ENCODE measurements at regions not wholly inside any gene's neighbourhood (a gene's known extent, or its start where the extent isn't known, plus 50 kb on each side); places are given as distances from the start of the nearest gene placed in this dataset.
"Not testable (repeated sequence)": the region's sequence is repeated elsewhere in the genome, so short reads cannot be mapped to it uniquely, and the experiment has no call there.

DNA sequence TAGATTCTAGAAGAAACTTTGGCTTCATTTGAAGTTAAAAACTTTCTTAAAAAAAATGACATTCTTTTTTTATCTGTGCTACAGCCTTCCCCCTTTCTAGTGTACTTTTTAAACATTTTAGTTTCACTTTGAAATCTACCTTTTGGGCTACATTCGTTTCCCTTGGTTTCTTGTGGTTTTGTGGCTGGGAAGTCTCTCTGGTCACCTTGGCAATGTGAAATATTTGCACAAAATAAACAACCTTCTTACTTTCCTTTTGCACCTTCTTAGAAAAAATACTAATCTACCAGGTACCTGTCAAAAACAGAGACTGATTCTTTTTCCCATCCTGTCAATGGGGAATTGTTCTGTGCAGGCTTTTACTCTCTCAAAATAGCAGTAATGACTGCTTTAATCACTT, 350.2 kb downstream of the GATA3 start:
- DNase-seq, result peak in 1 of 3 donors; percentile 32
- peak; percentile 40 for ATAC-seq

DNA sequence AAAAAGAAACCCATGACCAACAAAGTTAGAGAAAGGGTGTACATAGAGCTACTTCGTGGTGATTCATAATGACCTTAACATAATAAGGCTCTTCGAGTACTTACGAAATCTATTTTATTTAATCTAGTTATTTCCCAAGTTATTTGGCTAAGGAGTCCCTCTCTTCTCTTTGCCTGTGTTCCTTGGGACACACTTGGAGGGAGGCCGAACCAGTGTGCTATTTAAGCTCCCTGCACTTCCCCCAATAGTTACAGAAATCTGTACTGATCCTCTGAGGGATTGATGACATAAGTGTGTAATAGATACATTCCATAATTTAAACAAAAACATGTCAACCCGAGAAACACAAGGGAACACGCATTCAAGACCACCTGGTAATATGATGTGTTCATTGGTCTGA, 351.1 kb downstream of the GATA3 start:
- TF ChIP-seq, protein P1, sequence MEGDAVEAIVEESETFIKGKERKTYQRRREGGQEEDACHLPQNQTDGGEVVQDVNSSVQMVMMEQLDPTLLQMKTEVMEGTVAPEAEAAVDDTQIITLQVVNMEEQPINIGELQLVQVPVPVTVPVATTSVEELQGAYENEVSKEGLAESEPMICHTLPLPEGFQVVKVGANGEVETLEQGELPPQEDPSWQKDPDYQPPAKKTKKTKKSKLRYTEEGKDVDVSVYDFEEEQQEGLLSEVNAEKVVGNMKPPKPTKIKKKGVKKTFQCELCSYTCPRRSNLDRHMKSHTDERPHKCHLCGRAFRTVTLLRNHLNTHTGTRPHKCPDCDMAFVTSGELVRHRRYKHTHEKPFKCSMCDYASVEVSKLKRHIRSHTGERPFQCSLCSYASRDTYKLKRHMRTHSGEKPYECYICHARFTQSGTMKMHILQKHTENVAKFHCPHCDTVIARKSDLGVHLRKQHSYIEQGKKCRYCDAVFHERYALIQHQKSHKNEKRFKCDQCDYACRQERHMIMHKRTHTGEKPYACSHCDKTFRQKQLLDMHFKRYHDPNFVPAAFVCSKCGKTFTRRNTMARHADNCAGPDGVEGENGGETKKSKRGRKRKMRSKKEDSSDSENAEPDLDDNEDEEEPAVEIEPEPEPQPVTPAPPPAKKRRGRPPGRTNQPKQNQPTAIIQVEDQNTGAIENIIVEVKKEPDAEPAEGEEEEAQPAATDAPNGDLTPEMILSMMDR (IDR thresholded peaks at IDR 0.05), result no peak
- no peak overlapping the region for H3K4me3 ChIP-seq
- H3K36me3 ChIP-seq (ENCODE audit: low read depth), result no peaks in the 10 kb centered on the region
- intact Hi-C loops (cut with DNase I, micrococcal nuclease), result no loop called here
- H3K9me3 ChIP-seq, result no peaks in the 10 kb centered on the region
- no peaks in the 10 kb centered on the region for H3K4me1 ChIP-seq (ENCODE audit: low read depth)
- DNase-seq, result no peak
- no peak for ATAC-seq

More for the DNA sequence above, 350.2 kb downstream of the GATA3 start:
- no peak overlapping the region for H3K4me3 ChIP-seq
- H3K9me3 ChIP-seq, result no peaks in the 10 kb centered on the region
- no peaks in the 10 kb centered on the region for H3K36me3 ChIP-seq (ENCODE audit: low read depth)
- TF ChIP-seq, protein P1 (IDR thresholded peaks at IDR 0.05), result no peak
- intact Hi-C loops (cut with DNase I, micrococcal nuclease), result no loop called here
- no peaks in the 10 kb centered on the region for H3K4me1 ChIP-seq (ENCODE audit: low read depth)

DNA sequence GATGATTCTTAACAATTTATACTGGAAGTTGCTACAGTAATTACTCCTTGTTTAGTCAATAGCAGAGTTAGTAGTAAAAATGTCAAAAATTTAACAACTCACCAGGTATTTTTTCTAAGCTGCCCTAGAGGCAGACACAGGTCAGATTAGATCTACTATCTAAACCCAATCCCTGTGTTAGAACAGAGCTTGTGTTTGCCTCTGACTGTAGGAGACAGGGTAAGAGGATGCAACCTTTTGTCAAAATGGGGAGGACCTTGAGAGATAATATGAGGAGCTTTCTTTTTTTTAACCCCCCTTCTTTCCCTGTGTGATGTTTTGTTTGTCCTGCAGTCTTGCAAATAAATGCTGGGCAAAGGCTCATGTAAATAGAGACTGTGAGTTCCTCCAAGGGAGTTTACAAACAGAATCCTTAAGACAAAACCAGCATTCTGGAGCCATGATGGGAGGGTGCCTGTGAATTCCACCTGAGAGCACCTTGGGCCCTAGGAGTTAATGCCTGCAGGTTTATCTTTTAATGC, 353.1 kb downstream of the GATA3 start:
- Histone ChIP-seq H3K4me3 (no peak overlapping the region), H3K36me3 (ENCODE audit: low read depth) (no peaks in the 10 kb centered on the region), H3K4me1 (ENCODE audit: low read depth) (no peaks in the 10 kb centered on the region), H3K9me3 (no peaks in the 10 kb centered on the region)
- TF ChIP-seq, protein P1 (IDR thresholded peaks at IDR 0.05), result no peak
- intact Hi-C loops (cut with DNase I, micrococcal nuclease), result no loop called here
- ATAC-seq, result no peak
- DNase-seq, result no peak

DNA sequence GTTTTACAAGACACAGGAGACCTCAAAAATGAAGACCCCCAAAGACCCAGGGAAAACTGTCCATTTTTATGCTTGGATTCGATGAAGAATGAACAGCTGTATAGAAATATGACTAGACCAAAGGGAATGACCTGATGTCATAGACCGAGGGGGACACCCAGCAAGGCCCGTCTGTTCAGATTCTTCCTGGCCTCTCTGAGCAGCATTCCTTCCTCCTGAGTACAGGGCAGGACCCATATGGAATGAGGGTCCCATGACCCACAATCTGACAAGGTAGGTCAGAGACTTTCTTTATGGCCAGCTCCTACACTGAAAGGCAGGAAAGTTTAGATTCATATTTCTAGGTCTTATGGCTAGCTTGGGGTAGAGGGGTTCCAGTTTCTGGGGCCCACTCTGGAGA, 356.0 kb downstream of the GATA3 start:
- Histone ChIP-seq H3K9me3 (no peaks in the 10 kb centered on the region), H3K36me3 (ENCODE audit: low read depth) (no peaks in the 10 kb centered on the region), H3K4me1 (ENCODE audit: low read depth) (no peaks in the 10 kb centered on the region), H3K4me3 (no peak overlapping the region)
- ATAC-seq (no peak), DNase-seq (no peak)
- TF ChIP-seq, protein P1 (IDR thresholded peaks at IDR 0.05), result no peak
- intact Hi-C loops (cut with DNase I, micrococcal nuclease), result no loop called here

DNA sequence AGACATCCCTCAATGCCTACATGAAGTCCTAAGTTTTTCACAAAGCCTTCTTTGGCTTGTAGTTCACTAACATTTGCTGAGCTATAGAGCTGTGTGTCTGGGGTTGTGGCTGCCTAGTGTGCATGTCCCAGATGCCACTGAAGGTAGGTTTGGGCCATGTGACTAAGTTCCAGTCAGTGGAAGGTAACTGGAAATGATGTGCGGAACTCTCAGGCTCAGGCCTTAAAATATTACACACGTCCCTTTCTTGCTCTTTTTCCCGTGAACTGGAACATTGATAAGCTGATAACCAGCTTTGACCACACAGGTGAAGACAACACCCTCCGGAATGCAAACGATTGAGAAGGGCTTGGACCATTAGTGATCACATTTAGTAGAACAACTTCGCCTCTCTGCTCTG, 358.1 kb downstream of the GATA3 start:
- Histone ChIP-seq H3K36me3 (ENCODE audit: low read depth) (no peaks in the 10 kb centered on the region), H3K9me3 (no peaks in the 10 kb centered on the region), H3K4me3 (no peak overlapping the region), H3K4me1 (ENCODE audit: low read depth) (no peaks in the 10 kb centered on the region)
- TF ChIP-seq, protein P1 (IDR thresholded peaks at IDR 0.05), result no peak
- no peak for DNase-seq
- no peak for ATAC-seq
- intact Hi-C loops (cut with DNase I, micrococcal nuclease), result no loop called here

DNA sequence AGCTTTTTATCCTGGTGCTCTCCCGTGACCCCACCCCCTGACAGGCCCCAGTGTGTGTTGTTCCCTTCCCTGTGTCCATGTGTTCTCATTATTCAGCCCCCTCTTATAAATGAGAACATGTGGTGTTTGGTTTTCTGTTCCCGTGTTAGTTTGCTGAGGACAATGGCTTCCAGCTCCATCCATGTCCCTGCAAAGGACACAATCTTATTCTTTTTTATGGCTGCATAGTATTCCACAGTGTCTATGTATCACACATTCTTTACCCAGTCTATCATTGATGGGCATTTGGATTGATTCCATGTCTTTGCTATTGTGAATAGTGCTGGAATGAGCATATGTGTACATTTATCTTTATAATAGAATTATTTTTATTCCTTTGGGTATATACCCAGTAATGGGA, 360.5 kb downstream of the GATA3 start:
- H3K4me1 ChIP-seq (ENCODE audit: low read depth); H3K36me3 ChIP-seq (ENCODE audit: low read depth); H3K9me3 ChIP-seq; DNase-seq; intact Hi-C loops (cut with DNase I, micrococcal nuclease); ATAC-seq; H3K4me3 ChIP-seq: not testable (repeated sequence)

All from mucosa of descending colon (tissue), 3 donors.